ENCODE measurements at regions not wholly inside any gene's neighbourhood (a gene's known extent, or its start where the extent isn't known, plus 50 kb on each side); places are given as distances from the start of the nearest gene placed in this dataset.

GRCh38 chr11:80239217-80239616 lies 798.4 kb upstream of the TENM4 start:
- Histone ChIP-seq H3K9me3 (ENCODE audit: control insufficient read depth, low read length) (peaks cover 3% of the 10 kb centered on the region), H2BK12ac (ENCODE audit: low read length in 2 of 2) (no peak overlapping the region), H3K79me1 (replicated peaks; ENCODE audit: low read length, poor library complexity, severe bottlenecking) (no peaks in the 10 kb centered on the region), H3K36me3 (ENCODE audit: control insufficient read depth in 1 of 2, insufficient read depth in 2 of 2, low read depth in 1 of 2, low read length in 2 of 2) (no peaks in the 10 kb centered on the region), H3K23ac (ENCODE audit: low read length in 2 of 2) (no peak overlapping the region), H4K8ac (ENCODE audit: low read length) (no peak overlapping the region), H3K18ac (ENCODE audit: low read depth in 1 of 2, low read length in 2 of 2) (no peak overlapping the region), H2BK5ac (ENCODE audit: low read depth, low read length, poor library complexity, severe bottlenecking) (no peak overlapping the region), H3K4me3 (ENCODE audit: insufficient read depth in 1 of 2, low read depth in 1 of 2, low read length in 2 of 2) (no peak overlapping the region), H3K9ac (ENCODE audit: low read length) (no peak overlapping the region), H3K27me3 (ENCODE audit: control insufficient read depth in 1 of 2, insufficient read depth in 1 of 2, low read length in 2 of 2) (no peaks in the 10 kb centered on the region), H2BK15ac (ENCODE audit: low read depth, poor library complexity, severe bottlenecking) (no peak overlapping the region), H3K14ac (ENCODE audit: low read length in 2 of 2) (no peak overlapping the region), H3K27ac (ENCODE audit: low read length, poor library complexity, severe bottlenecking) (no peak overlapping the region), H3K4me1 (ENCODE audit: control insufficient read depth, insufficient read depth, low read depth, low read length) (no peaks in the 10 kb centered on the region), H3K4ac (ENCODE audit: low read depth in 1 of 2, low read length in 2 of 2) (no peak overlapping the region), H2AFZ (ENCODE audit: low read depth, low read length) (no peak overlapping the region), H4K91ac (ENCODE audit: low read length) (no peak overlapping the region), H2BK120ac (ENCODE audit: low read depth, low read length) (no peak overlapping the region), H3K4me2 (ENCODE audit: low read length, poor library complexity, severe bottlenecking) (no peak overlapping the region), H2AK5ac (ENCODE audit: low read length, severe bottlenecking) (no peak overlapping the region)
- DNase-seq: peak; percentile 21
- WGBS: 85% methylated on average over 1 of the region's 1 CpG

- Histone ChIP-seq H4K91ac (ENCODE audit: low read length) (no peak overlapping the region), H4K8ac (ENCODE audit: low read length) (no peak overlapping the region), H3K4me1 (ENCODE audit: control insufficient read depth, insufficient read depth, low read depth, low read length) (no peaks in the 10 kb centered on the region), H3K4ac (ENCODE audit: low read depth in 1 of 2, low read length in 2 of 2) (no peak overlapping the region), H3K9ac (ENCODE audit: low read length) (no peak overlapping the region), H2BK5ac (ENCODE audit: low read depth, low read length, poor library complexity, severe bottlenecking) (no peak overlapping the region), H2BK12ac (ENCODE audit: low read length in 2 of 2) (no peak overlapping the region), H3K79me1 (replicated peaks; ENCODE audit: low read length, poor library complexity, severe bottlenecking) (no peaks in the 10 kb centered on the region), H3K23ac (ENCODE audit: low read length in 2 of 2) (no peak overlapping the region), H3K18ac (ENCODE audit: low read depth in 1 of 2, low read length in 2 of 2) (no peak overlapping the region), H3K36me3 (ENCODE audit: control insufficient read depth in 1 of 2, insufficient read depth in 2 of 2, low read depth in 1 of 2, low read length in 2 of 2) (no peaks in the 10 kb centered on the region), H3K27ac (ENCODE audit: low read length, poor library complexity, severe bottlenecking) (no peak overlapping the region), H2BK15ac (ENCODE audit: low read depth, poor library complexity, severe bottlenecking) (no peak overlapping the region), H3K4me2 (ENCODE audit: low read length, poor library complexity, severe bottlenecking) (no peak overlapping the region), H2AFZ (ENCODE audit: low read depth, low read length) (no peak overlapping the region), H2AK5ac (ENCODE audit: low read length, severe bottlenecking) (no peak overlapping the region), H3K27me3 (ENCODE audit: control insufficient read depth in 1 of 2, insufficient read depth in 1 of 2, low read length in 2 of 2) (no peaks in the 10 kb centered on the region), H3K14ac (ENCODE audit: low read length in 2 of 2) (no peak overlapping the region), H3K4me3 (ENCODE audit: insufficient read depth in 1 of 2, low read depth in 1 of 2, low read length in 2 of 2) (no peak overlapping the region), H3K9me3 (ENCODE audit: control insufficient read depth, low read length) (peaks cover 83% of the 10 kb centered on the region), H2BK120ac (ENCODE audit: low read depth, low read length) (no peak overlapping the region)
- DNase-seq: no peak
These were observed 787.1 kb upstream of the TENM4 start for GRCh38 chr11:80227915-80228314.

GRCh38 chr11:80214413-80214812 lies 773.6 kb upstream of the TENM4 start:
- H3K14ac ChIP-seq (ENCODE audit: low read length in 2 of 2): no peak overlapping the region
- no peak overlapping the region for H3K4ac ChIP-seq (ENCODE audit: low read depth in 1 of 2, low read length in 2 of 2)
- H3K36me3 ChIP-seq (ENCODE audit: control insufficient read depth in 1 of 2, insufficient read depth in 2 of 2, low read depth in 1 of 2, low read length in 2 of 2): no peaks in the 10 kb centered on the region
- no peak overlapping the region for H2BK120ac ChIP-seq (ENCODE audit: low read depth, low read length)
- H3K18ac ChIP-seq (ENCODE audit: low read depth in 1 of 2, low read length in 2 of 2): no peak overlapping the region
- no peak overlapping the region for H3K27ac ChIP-seq (ENCODE audit: low read length, poor library complexity, severe bottlenecking)
- WGBS: 74% methylated on average over 2 of the region's 2 CpGs
- H3K27me3 ChIP-seq (ENCODE audit: control insufficient read depth in 1 of 2, insufficient read depth in 1 of 2, low read length in 2 of 2): no peaks in the 10 kb centered on the region
- H2BK5ac ChIP-seq (ENCODE audit: low read depth, low read length, poor library complexity, severe bottlenecking): no peak overlapping the region
- H3K9ac ChIP-seq (ENCODE audit: low read length): no peak overlapping the region
- H4K8ac ChIP-seq (ENCODE audit: low read length): no peak overlapping the region
- H3K23ac ChIP-seq (ENCODE audit: low read length in 2 of 2): no peak overlapping the region
- peaks cover 9% of the 10 kb centered on the region for H3K9me3 ChIP-seq (ENCODE audit: control insufficient read depth, low read length)
- no peak overlapping the region for H4K91ac ChIP-seq (ENCODE audit: low read length)
- no peak overlapping the region for H3K4me2 ChIP-seq (ENCODE audit: low read length, poor library complexity, severe bottlenecking)
- no peak overlapping the region for H2AFZ ChIP-seq (ENCODE audit: low read depth, low read length)
- DNase-seq: no peak
- no peak overlapping the region for H2BK12ac ChIP-seq (ENCODE audit: low read length in 2 of 2)
- H3K4me3 ChIP-seq (ENCODE audit: insufficient read depth in 1 of 2, low read depth in 1 of 2, low read length in 2 of 2): no peak overlapping the region
- H2AK5ac ChIP-seq (ENCODE audit: low read length, severe bottlenecking): no peak overlapping the region
- no peaks in the 10 kb centered on the region for H3K79me1 ChIP-seq (replicated peaks; ENCODE audit: low read length, poor library complexity, severe bottlenecking)
- H2BK15ac ChIP-seq (ENCODE audit: low read depth, poor library complexity, severe bottlenecking): no peak overlapping the region
- no peaks in the 10 kb centered on the region for H3K4me1 ChIP-seq (ENCODE audit: control insufficient read depth, insufficient read depth, low read depth, low read length)

DNA sequence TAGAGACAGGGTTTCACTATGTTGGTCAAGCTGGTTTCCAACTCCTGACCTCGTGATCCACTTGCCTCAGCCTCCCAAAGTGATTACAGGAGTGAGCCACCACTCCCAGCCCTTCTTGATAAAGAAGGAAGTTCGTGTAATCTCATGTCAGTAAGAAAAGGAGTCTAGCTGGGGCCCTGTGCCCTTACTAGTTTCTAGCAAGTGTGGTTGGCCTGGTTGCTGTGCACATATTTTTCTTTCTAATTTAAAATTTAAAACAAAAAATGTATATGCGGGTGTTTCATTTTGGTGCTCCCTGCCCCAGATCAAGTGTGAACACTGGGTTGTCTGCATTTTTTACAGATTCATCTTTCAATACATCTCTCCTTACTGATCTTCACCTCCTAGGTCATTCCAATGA lies 770.8 kb upstream of the TENM4 start:
- Histone ChIP-seq H3K4ac (ENCODE audit: low read depth in 1 of 2, low read length in 2 of 2) (no peak overlapping the region), H2AK5ac (ENCODE audit: low read length, severe bottlenecking) (no peak overlapping the region), H3K27ac (ENCODE audit: low read length, poor library complexity, severe bottlenecking) (no peak overlapping the region), H2BK15ac (ENCODE audit: low read depth, poor library complexity, severe bottlenecking) (no peak overlapping the region), H3K14ac (ENCODE audit: low read length in 2 of 2) (no peak overlapping the region), H2AFZ (ENCODE audit: low read depth, low read length) (no peak overlapping the region), H2BK5ac (ENCODE audit: low read depth, low read length, poor library complexity, severe bottlenecking) (no peak overlapping the region), H3K4me3 (ENCODE audit: insufficient read depth in 1 of 2, low read depth in 1 of 2, low read length in 2 of 2) (no peak overlapping the region), H3K79me1 (replicated peaks; ENCODE audit: low read length, poor library complexity, severe bottlenecking) (no peaks in the 10 kb centered on the region), H3K9ac (ENCODE audit: low read length) (no peak overlapping the region), H3K4me1 (ENCODE audit: control insufficient read depth, insufficient read depth, low read depth, low read length) (no peaks in the 10 kb centered on the region), H3K9me3 (ENCODE audit: control insufficient read depth, low read length) (peaks cover 9% of the 10 kb centered on the region), H3K4me2 (ENCODE audit: low read length, poor library complexity, severe bottlenecking) (no peak overlapping the region), H2BK12ac (ENCODE audit: low read length in 2 of 2) (no peak overlapping the region), H3K23ac (ENCODE audit: low read length in 2 of 2) (no peak overlapping the region), H4K8ac (ENCODE audit: low read length) (no peak overlapping the region), H2BK120ac (ENCODE audit: low read depth, low read length) (no peak overlapping the region), H3K36me3 (ENCODE audit: control insufficient read depth in 1 of 2, insufficient read depth in 2 of 2, low read depth in 1 of 2, low read length in 2 of 2) (no peaks in the 10 kb centered on the region), H3K27me3 (ENCODE audit: control insufficient read depth in 1 of 2, insufficient read depth in 1 of 2, low read length in 2 of 2) (no peaks in the 10 kb centered on the region), H4K91ac (ENCODE audit: low read length) (no peak overlapping the region), H3K18ac (ENCODE audit: low read depth in 1 of 2, low read length in 2 of 2) (no peak overlapping the region)
- DNase-seq: no peak
- WGBS: 76% methylated on average over 2 of the region's 3 CpGs
